ENCODE measurements at regions not wholly inside any gene's neighbourhood (a gene's known extent, or its start where the extent isn't known, plus 50 kb on each side); places are given as distances from the start of the nearest gene placed in this dataset.

DNA sequence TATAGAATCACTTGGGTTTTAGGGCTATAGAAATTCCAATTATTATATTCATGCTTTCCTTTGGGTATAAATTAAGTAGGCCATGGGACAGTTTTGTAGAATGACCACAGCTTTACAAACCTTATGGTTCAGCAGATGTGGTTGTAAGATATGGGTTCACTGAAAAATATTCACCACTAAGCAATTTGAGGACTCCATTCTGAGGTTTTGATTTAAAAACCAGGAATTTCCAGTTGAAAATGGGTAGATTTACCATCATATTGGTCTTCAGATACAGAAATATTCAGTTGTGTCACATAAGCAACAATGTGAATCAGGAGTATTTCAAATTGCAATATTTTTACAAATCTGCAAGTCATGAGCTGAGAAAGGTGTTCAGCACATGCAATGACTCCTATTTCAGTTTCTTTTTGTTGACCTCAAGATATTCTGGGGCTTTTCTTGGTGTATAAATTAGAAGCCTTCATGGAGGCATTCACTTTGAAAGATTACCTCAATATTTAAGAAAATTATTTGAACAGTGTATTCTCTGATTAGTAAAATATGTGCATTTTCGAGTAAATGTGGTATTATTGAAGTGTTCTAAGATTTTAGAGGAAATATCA lies 218.4 kb upstream of the HCCS start:
- H3K4me3 ChIP-seq (replicated peaks in 1 of 3; ENCODE audit: insufficient read depth in 1 of 3, low read depth in 1 of 3, low read length in 3 of 3), result no peak overlapping the region
- H3K9ac ChIP-seq (replicated peaks; ENCODE audit: extremely low read depth, insufficient read depth, low read length), result no peak overlapping the region
- BruUV-seq (replicated peaks), result no TSS peak
- H3K4me2 ChIP-seq (ENCODE audit: insufficient read depth, low read length), result no peak overlapping the region
- H3K9me1 ChIP-seq (replicated peaks; ENCODE audit: control insufficient read depth, extremely low read depth, insufficient read depth, low read length), result no peaks in the 10 kb centered on the region
- no peaks in the 10 kb centered on the region for H3K9me3 ChIP-seq (replicated peaks; ENCODE audit: control insufficient read depth, insufficient read depth, low read length)
- dilution Hi-C loops (cut with MboI; ENCODE audit: extremely low pct_ligation_motif_present, low sequenced_read_pairs) (no loop called here), intact Hi-C loops (cut with micrococcal nuclease) (no loop called here)
- no peaks in the 10 kb centered on the region for H3K36me3 ChIP-seq (ENCODE audit: control insufficient read depth in 2 of 2, extremely low read depth in 1 of 2, insufficient read depth in 2 of 2, low read length in 2 of 2)
- no peaks in the 10 kb centered on the region for H3K4me1 ChIP-seq (ENCODE audit: control insufficient read depth, extremely low read depth, insufficient read depth, low read length)
- POLR2A ChIA-PET, result no interaction called here
- TF ChIP-seq POLR2A (IDR thresholded peaks at IDR 0.05; ENCODE audit: low read depth, low read length), result no peak
- no peak for TF ChIP-seq POLR2AphosphoS5 (IDR thresholded peaks at IDR 0.05; ENCODE audit: insufficient read depth, low read depth, low read length)
- TF ChIP-seq JUN (IDR thresholded peaks at IDR 0.05; ENCODE audit: borderline replicate concordance, insufficient read depth, insufficient read length, low read depth), result no peak
- TF ChIP-seq, protein P1, sequence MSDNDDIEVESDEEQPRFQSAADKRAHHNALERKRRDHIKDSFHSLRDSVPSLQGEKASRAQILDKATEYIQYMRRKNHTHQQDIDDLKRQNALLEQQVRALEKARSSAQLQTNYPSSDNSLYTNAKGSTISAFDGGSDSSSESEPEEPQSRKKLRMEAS (IDR thresholded peaks at IDR 0.05; ENCODE audit: insufficient read depth, insufficient read length), result no peak
- TF ChIP-seq, protein P2, sequence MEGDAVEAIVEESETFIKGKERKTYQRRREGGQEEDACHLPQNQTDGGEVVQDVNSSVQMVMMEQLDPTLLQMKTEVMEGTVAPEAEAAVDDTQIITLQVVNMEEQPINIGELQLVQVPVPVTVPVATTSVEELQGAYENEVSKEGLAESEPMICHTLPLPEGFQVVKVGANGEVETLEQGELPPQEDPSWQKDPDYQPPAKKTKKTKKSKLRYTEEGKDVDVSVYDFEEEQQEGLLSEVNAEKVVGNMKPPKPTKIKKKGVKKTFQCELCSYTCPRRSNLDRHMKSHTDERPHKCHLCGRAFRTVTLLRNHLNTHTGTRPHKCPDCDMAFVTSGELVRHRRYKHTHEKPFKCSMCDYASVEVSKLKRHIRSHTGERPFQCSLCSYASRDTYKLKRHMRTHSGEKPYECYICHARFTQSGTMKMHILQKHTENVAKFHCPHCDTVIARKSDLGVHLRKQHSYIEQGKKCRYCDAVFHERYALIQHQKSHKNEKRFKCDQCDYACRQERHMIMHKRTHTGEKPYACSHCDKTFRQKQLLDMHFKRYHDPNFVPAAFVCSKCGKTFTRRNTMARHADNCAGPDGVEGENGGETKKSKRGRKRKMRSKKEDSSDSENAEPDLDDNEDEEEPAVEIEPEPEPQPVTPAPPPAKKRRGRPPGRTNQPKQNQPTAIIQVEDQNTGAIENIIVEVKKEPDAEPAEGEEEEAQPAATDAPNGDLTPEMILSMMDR (IDR thresholded peaks at IDR 0.05; ENCODE audit: extremely low read depth in 1 of 2, insufficient read depth in 1 of 2, low read depth in 1 of 2, low read length in 2 of 2), result no peak
- no peak for TF ChIP-seq FOS (IDR thresholded peaks at IDR 0.05; ENCODE audit: borderline replicate concordance, insufficient read depth, low read length)
- no peak for TF ChIP-seq MYC (IDR thresholded peaks at IDR 0.05; ENCODE audit: low read depth, low read length)
- TF ChIP-seq GATA2 (IDR thresholded peaks at IDR 0.05; ENCODE audit: insufficient read depth, insufficient read length, low read depth, low read length), result no peak
- no peak for TF ChIP-seq EZH2 (IDR thresholded peaks at IDR 0.05; ENCODE audit: borderline replicate concordance, low read depth, low read length, severe bottlenecking)
- no peak for DNase-seq (ENCODE audit: low read depth, low spot score)
- H3K27me3 ChIP-seq (ENCODE audit: control insufficient read depth in 2 of 2, insufficient read depth in 2 of 2, low read length in 2 of 2), result no peaks in the 10 kb centered on the region
- no peak for FAIRE-seq
- no peak overlapping the region for H2AFZ ChIP-seq (ENCODE audit: low read depth, low read length)
- CTCF ChIA-PET, result no interaction called here
- no peaks in the 10 kb centered on the region for H4K20me1 ChIP-seq (replicated peaks; ENCODE audit: control insufficient read depth, extremely low read depth, insufficient read depth, low read length)
- H3K27ac ChIP-seq (ENCODE audit: insufficient read depth, low read depth, low read length), result no peak overlapping the region
- H3K79me2 ChIP-seq (ENCODE audit: control insufficient read depth, insufficient read depth, low read length), result no peaks in the 10 kb centered on the region

Measured in endothelial cell of umbilical vein (primary cell).